ENCODE measurements at regions not wholly inside any gene's neighbourhood (a gene's known extent, or its start where the extent isn't known, plus 50 kb on each side); places are given as distances from the start of the nearest gene placed in this dataset.
A peak's percentile ranks its signal among the peaks of the same experiment; 100 is the strongest.

DNA sequence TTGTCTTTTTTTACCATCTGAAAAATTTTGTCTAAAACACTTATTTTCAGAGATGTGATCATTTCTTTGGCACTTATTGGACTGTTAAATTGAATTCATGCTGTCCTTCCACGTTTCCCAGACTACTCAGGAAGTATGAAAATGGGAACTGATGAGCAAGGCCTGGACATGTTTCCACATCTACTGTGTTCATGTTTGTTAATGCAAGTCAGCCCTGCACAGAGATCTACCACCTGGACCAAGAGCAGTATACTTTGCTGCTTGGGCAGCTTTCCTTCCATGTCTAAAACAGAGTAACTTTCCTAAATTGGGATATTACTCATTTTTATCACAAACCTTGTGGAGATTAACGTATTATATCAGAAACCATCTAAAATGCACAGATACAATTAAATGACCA, 687.4 kb downstream of the DIAPH3 start:
- H3K4me3 ChIP-seq (replicated peaks in 1 of 2; ENCODE audit: low read depth in 2 of 2, low read length in 2 of 2) = no peak overlapping the region
- peak in 1 of 2 donors; percentile 27 for DNase-seq (ENCODE audit: low read depth in 2 of 2)
- no peak for TF ChIP-seq CTCF (IDR thresholded peaks at IDR 0.05; ENCODE audit: low read depth, low read length)

DNA sequence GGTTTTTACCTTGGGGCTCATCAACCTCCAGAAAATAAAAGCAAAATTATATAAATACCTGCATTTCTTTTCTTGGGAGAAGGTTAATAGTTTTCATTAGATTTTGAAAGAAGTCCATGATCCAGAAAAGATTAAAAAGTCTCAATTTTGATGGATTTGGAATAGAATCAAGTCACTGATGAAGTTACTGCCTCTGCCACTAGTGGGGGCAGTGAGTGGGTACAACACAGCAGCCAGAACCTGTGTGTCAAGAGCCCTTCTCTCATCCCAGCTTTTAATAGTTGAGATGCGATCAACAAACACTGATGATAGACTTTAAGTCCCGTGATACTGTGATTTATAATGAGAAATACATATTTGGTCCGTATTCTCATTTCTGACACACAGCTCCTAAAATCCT, 686.7 kb downstream of the DIAPH3 start:
- peak in 1 of 2 donors; percentile 28 for DNase-seq (ENCODE audit: low read depth in 2 of 2)
- peak; percentile 60 for TF ChIP-seq CTCF (IDR thresholded peaks at IDR 0.05; ENCODE audit: low read depth, low read length)
- no peak overlapping the region for H3K4me3 ChIP-seq (replicated peaks in 1 of 2; ENCODE audit: low read depth in 2 of 2, low read length in 2 of 2)

- H3K4me3 ChIP-seq (replicated peaks in 1 of 2; ENCODE audit: low read depth in 2 of 2, low read length in 2 of 2) = no peak overlapping the region
- DNase-seq (ENCODE audit: low read depth in 2 of 2) = no peak
- TF ChIP-seq CTCF (IDR thresholded peaks at IDR 0.05; ENCODE audit: low read depth, low read length) = no peak
Measured at GRCh38 chr13:59478908-59479307, 684.8 kb downstream of the DIAPH3 start.

DNA sequence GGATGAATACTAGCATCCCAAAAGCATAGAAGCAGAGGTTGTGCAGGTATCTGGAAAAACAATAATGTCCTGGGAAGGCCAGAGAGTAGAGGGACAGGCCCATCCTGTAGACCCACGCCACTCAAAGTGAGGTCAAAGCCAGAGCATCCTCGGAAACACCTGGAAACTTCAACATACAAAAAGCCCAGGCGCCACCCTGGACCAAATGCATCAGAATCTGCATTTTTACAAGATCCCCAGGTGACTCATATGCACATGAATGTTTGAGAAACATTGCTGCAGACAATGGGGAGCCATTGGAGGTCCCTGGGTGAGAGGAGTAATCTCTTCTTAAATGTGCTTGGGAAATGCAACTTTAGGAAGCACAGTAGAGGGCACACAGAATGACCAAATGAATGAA, 684.1 kb downstream of the DIAPH3 start:
- TF ChIP-seq CTCF (IDR thresholded peaks at IDR 0.05; ENCODE audit: low read depth, low read length) = no peak
- DNase-seq (ENCODE audit: low read depth in 2 of 2) = peak in 1 of 2 donors; percentile 25
- H3K4me3 ChIP-seq (replicated peaks in 1 of 2; ENCODE audit: low read depth in 2 of 2, low read length in 2 of 2) = no peak overlapping the region

- TF ChIP-seq CTCF (IDR thresholded peaks at IDR 0.05; ENCODE audit: low read depth, low read length) = no peak
- peak; percentile 15 to 21 for DNase-seq (ENCODE audit: low read depth in 2 of 2)
- H3K4me3 ChIP-seq (replicated peaks in 1 of 2; ENCODE audit: low read depth in 2 of 2, low read length in 2 of 2) = no peak overlapping the region
Measured at GRCh38 chr13:59480396-59481259, 683.1 kb downstream of the DIAPH3 start.

- no peak for TF ChIP-seq CTCF (IDR thresholded peaks at IDR 0.05; ENCODE audit: low read depth, low read length)
- H3K4me3 ChIP-seq (replicated peaks in 1 of 2; ENCODE audit: low read depth in 2 of 2, low read length in 2 of 2) = no peak overlapping the region
- DNase-seq (ENCODE audit: low read depth in 2 of 2) = peak; percentile 27 to 71
Measured at GRCh38 chr13:59483501-59484145, 680.1 kb downstream of the DIAPH3 start.
